HG02970 (cell line): ENCODE measurements at regions not wholly inside any gene's neighbourhood (a gene's known extent, or its start where the extent isn't known, plus 50 kb on each side); places are given as distances from the start of the nearest gene placed in this dataset.
"Not testable (repeated sequence)": the region's sequence is repeated elsewhere in the genome, so short reads cannot be mapped to it uniquely, and the experiment has no call there.

ENCODE experiments used
- ATAC-seq: cut with Tn5 transposase; IDR thresholded peaks from one replicate; pipeline ENCODE4 v1.9.1; 2021; ENCODE audit warnings: mild to moderate bottlenecking, moderate library complexity, moderate number of reproducible peaks; ENCODE audit not compliant: unreplicated experiment, low FRiP score

- not testable (repeated sequence) for ATAC-seq
These were observed 691.1 kb downstream of the BRINP1 start for GRCh38 chr9:118677936-118678653.

DNA sequence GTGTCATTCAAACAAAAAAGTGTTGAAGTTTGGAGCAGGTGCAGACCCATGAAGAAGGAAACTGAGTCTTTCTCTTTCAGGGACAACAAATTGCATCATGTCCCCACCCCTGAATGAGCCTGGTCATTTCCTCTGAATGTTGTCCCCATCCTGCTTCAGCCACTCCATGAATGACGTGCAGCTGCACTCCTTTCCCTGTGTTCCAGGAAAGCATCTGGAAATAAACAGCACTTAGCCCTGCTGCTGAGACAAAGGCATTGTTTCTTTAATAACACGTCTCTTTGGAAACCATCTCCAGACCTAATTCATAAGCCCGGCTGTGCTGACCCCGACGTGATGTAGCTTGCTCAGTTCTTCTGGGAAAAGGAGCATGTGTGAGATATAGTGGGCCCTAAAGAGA lies 682.3 kb downstream of the BRINP1 start:
- ATAC-seq, result no peak

- no peak for ATAC-seq
These were observed 680.0 kb downstream of the BRINP1 start for GRCh38 chr9:118689280-118689679.

DNA sequence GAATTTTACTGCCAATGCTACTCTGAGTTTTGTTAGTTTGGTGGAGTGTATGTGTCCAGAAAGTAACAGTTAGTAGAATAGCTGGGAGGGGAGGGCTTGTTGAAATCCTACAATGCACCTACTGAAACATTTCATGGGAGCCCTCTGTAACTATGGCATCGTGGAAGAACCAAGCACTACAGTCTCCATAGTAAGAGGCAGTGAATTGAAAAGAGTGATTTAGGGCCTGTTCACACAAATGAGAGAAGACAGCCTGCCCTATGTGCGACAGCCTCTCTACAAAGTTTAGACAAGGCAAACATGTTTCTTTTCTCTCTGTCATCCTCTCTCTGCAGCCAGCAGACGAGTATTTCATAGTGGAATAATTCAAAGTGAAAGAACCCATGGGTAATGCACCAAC lies 676.6 kb downstream of the BRINP1 start:
- ATAC-seq, result no peak

DNA sequence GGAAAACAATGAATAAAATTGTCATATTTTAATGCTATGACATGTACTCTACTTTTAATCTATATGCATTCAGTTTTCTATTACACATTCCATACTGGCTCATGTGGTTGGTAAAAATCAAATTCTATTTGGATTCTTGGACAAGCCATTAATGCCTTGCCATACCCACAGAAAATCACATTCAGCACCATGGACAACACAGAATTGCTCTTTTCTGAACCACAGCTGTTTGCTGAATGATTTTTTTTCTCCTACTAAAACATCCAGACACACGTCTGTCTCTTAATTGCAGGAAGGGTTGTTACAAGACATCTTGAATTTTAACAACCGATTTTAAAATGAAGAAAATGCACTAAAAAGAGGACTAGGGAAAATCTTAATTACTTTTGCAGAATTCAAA lies 675.6 kb downstream of the BRINP1 start:
- no peak for ATAC-seq

DNA sequence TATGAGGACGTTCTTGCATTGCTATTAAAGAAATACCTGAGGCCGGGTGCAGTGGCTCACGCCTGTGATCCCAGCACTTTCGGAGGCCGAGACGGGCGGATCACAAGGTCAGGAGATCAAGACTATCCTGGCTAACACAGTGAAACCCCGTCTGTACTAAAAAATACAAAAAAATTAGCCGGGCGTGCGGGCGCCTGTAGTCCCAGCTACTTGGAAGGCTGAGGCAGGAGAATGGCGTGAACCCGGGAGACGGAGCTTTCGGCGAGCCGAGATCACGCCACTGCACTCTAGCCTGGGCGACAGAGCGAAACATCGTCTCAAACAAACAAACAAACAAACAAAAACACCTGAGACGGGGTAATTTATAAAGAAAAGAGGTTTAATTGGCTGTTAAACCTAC lies 674.0 kb downstream of the BRINP1 start:
- ATAC-seq, result not testable (repeated sequence)

DNA sequence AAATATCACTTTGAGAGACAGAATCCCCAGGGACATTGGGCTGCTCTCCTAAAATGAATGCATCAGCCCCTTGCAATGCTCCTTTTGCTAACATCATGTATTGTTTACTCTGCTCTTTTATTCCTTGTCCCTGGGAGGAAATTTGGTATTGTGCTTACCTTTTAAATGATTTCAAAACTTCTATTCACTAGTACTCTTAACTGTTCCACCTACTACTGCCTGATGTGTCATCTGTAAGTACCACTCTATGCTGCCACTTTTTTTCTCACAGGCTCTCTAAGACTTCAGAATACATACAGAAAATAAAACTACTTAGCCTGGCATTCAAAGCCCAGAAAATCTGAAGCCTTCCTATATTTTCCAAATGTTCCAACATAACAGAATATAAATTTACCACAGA lies 667.2 kb downstream of the BRINP1 start:
- no peak for ATAC-seq

- no peak for ATAC-seq
These were observed 657.4 kb downstream of the BRINP1 start for GRCh38 chr9:118711843-118712242.

GRCh38 chr9:118721276-118721675 lies 648.0 kb downstream of the BRINP1 start:
- ATAC-seq, result no peak

- ATAC-seq, result no peak
These were observed 647.3 kb downstream of the BRINP1 start for GRCh38 chr9:118721923-118722322.

DNA sequence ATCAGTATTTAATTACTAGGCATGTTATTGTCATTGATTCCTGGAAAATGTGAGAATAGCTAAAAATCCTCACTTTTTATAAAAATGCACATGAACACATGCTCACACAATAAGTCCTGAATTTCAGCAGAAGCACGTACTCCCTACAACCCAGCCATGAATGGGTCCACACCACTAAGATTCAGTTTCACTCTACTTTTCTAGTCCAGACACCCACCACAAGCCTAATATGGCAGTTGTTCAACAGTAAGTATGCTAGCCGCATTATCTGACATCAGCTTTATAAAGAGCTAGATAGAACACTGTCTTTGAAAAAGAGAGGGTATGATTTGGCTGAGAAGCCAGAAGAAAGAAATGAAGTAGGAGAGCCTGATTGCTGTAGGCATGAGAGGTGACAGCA lies 639.3 kb downstream of the BRINP1 start:
- no peak for ATAC-seq

DNA sequence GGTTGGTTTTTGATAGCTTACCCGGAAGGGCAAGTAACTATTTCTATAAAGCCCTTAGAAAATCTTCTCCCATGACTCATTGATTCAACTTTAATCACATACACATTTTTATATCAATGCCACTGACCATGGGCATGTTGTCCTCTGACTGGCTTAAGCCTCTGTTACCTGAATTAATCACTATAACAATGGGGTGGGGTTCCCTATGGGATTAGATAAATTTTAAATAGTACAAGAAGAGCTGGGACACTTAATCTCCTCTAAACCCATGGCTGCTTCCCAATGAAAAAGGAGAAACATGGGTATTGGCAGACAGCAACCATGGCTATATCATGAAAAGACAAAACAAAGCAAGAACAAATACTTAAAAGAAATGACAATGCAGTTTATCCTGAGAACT lies 636.2 kb downstream of the BRINP1 start:
- ATAC-seq, result no peak

DNA sequence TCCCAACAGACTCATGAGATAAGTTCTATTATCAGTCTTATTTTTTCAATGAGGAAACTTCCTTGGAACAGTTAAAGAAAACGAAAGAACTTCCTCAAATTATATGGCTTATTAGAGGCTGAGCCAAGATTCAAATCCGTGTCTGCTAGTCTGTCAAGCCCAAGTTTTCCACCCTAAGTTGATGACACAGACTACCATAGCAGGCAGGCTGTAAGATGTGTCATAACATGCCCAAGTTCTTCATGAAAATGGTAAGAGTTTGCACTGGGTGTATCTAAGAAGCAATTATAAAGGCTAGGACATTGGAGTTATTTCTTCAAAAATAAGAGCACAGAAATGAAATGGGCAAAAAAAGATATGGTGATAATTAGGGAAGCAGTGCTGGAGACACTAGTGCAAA lies 634.5 kb downstream of the BRINP1 start:
- ATAC-seq, result no peak

- ATAC-seq, result no peak
These were observed 632.8 kb downstream of the BRINP1 start for GRCh38 chr9:118736406-118736805.

- ATAC-seq, result no peak
These were observed 618.0 kb downstream of the BRINP1 start for GRCh38 chr9:118751077-118751847.

- no peak for ATAC-seq
These were observed 617.4 kb downstream of the BRINP1 start for GRCh38 chr9:118751848-118752223.

DNA sequence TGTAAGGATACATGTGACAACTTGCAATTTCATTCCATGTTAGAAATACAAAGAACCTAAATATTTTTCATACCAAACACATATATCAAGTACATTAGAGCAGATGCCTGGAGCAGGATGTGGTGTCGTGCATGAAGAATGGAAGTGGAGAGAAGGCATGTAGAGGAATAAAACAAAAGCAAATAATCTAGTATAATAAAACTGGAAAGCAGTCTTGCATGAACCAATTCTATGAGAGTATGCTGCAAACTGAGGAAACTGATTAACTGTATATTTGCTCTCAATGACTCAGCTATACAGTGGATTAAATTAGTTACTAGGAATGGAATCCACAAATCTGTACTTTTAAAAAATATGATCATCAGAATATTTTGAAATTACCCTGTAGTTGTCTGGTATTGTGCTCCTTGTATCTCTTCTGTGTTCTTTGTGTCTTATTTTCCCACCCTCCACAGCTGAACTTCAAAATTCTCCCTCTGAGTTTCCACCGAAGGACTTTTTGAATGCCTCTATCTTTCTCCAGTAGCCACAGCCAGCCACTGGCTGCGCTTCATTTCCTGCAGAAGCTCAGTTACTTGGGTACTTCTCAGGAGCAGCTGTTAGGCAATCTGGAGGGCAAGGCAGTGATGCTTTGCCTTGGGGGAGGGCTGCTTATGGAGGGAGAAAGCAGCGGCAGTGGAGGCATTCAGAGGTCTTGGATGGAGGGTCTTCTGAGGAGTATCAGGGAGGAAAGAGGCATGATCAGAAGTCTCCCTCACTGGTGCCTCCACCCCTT lies 608.0 kb downstream of the BRINP1 start:
- no peak for ATAC-seq

- no peak for ATAC-seq
These were observed 601.7 kb downstream of the BRINP1 start for GRCh38 chr9:118767571-118767970.

GRCh38 chr9:118782790-118783463 lies 586.3 kb downstream of the BRINP1 start:
- ATAC-seq, result no peak

DNA sequence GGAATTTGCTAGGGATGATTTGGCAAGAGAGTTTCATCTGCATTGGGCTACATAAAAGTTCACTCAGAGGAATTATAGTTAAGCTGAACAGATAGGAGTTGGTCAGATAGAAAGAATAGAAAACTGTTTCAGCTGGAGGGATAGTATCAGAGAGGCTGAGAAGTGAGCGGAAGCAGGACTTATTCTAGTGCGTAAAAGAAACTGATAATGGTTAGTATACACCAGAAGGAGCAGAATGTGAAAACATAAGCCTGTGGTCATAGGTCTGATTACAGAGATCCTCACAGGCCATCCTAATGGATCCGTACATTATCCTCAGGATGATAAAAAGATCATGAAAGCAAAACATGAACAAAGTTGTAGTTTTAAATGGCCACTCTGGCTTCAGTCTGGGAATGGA lies 585.2 kb downstream of the BRINP1 start:
- ATAC-seq, result no peak

DNA sequence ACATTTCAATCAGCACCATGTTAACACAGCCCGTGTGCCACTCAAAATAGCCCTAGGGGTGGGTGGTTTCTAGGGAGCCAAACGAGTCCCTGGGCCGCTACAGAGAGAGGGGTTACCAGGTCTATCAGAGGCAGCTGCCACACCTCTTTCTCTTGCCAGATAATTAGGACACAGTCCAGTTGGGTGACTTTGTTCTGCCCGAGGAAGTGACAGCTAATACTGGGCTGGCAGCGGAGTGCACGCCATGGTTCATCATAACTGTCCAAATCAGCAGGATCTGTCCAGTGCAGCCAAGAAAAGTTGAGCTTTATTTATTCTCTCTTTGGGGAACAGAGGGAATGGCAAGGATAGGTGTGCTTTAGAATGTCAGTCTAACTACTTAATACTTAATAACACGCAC lies 583.8 kb downstream of the BRINP1 start:
- no peak for ATAC-seq
